Left lobe of liver (tissue), 2 donors: ENCODE measurements at regions not wholly inside any gene's neighbourhood (a gene's known extent, or its start where the extent isn't known, plus 50 kb on each side); places are given as distances from the start of the nearest gene placed in this dataset.
"Not testable (repeated sequence)": the region's sequence is repeated elsewhere in the genome, so short reads cannot be mapped to it uniquely, and the experiment has no call there.

Experiments
- ATAC-seq: fragments of 200-7000 bp; cut with Tn5 transposase; one replicate; pipeline ENCODE4 v1.9.1; 2020; ENCODE audit warnings: mild to moderate bottlenecking, moderate library complexity
- DNase-seq: peaks from one replicate; pipeline ENCODE4 v3.0.0-alpha.2; 2020; ENCODE audit warnings: low spot score
- donor health status: DM: no; HTN: no; CAD: no; lungs with moderate emphysema.
- donor health status: DM: no; HTN: yes; CAD: no.

DNA sequence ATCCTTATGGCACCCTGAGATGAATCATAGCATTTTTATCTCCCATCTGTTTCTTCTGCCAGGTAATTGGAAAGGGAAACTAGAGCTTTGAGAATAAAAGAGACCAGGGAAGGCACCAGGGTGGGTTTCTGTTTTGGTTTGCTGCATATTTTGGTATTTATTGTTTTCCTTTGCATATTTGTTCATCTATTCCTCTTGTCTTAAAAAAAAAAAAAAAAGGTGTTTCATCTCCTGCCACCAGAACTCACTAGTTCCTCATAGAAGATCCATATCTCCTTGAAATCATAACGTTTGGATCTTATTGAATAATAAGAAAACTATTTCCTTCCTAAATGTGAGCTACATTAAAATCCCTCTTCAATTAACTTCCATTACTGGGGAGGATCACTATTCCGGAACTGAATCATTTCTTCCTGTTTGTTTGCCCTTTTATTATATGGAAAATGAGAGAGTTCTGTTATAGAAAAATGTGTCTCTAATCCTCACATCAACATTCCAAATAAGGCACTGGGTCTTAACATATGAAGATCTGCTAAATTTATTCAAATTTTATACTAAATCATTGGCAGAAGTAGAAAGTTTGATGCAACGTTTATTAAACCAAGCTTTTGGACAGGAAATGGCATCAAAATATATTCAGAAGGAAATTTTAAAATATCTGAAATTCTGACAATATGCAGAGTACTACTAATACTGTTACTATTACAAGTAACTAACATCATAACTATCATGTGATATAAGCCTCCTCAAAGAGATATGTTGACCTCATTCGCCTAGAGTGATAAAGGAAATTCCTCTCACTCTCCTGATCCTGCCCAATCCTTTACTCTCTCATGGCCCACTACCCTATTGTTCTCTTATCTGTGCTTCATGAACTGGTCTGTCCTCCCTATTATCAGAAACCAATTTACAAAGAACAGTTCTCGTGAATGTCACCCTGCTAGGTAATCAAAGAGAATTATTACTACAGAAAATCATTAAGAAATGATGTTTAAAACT is 229.4 kb upstream of the RSPO3 start:
- ATAC-seq (no peak), DNase-seq (no peak)

DNA sequence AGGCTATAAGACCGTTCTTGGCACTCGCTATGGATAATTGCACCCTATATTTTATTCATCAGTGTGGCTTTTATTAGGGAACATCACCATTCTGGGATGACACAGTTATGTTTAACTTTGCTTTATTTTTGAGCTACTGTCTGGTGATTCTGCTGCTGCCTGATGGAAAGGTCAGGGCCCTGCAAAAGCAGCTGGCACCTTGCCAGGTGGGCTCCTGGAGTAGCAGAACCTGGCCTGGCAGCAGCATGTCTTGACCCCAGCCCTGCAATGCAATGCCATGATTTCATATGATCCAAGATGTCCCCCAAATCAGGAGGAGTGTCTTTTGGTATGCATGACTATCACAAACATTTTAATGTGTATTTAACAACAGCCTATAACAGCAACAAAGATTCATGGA is 228.4 kb upstream of the RSPO3 start:
- DNase-seq (no peak), ATAC-seq (no peak)

DNA sequence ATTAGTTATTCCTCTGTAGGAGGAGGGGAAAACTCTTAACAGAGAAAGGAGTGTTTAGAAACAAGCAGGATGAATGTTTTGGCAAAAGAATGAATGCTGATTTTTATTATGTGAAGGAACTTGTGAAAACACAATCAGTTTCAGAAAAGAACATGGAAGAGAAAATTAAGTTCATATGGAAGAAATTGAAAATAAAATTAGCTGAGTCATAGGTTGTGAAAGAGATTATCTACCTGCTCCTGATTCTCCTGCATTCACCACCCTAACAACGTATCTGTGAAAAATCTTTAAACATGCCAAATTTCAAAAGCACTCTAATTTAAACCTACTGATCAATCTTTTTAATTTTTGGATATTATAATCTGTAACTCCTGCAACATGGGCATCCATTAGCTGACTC is 227.3 kb upstream of the RSPO3 start:
- no peak for DNase-seq
- ATAC-seq, result no peak

DNA sequence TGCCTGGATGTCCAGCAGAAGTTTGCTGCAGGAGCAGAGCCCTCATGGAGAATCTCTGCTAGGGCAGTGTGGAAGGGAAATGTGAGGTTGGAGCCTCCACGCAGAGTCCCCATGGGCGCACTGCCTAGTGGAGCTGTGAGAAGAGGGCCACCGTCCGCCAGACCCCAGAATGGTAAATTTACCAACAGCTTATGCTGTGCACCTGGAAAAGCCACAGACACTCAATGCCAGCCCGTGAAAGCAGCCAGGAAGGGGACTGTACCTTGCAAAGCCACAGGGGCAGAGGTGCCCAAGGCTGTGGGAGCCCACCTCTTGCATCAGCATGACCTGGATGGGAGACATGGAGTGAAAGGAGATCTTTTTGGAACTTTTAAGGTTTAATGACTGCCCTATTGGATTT is 225.6 kb upstream of the RSPO3 start:
- DNase-seq, ATAC-seq: not testable (repeated sequence)

DNA sequence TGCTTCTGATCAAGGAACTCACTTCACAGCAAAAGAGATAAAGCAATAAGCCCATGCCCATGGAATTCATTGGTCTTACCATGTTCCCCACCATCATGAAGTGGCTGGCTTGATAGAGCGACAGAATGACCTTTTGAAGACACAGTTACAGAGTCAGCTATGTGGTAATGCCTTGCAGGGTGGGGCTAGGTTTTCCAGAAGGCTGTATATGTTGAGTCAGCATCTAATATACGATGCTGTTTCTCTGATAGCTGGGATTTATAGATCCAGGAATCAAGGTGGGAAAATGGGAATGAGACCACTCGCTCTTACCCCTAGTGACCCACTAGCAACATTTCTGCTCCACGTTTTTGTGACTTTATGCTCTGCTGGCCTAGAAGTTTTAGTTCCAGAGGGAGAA is 220.7 kb upstream of the RSPO3 start:
- DNase-seq (no peak), ATAC-seq (no peak)

DNA sequence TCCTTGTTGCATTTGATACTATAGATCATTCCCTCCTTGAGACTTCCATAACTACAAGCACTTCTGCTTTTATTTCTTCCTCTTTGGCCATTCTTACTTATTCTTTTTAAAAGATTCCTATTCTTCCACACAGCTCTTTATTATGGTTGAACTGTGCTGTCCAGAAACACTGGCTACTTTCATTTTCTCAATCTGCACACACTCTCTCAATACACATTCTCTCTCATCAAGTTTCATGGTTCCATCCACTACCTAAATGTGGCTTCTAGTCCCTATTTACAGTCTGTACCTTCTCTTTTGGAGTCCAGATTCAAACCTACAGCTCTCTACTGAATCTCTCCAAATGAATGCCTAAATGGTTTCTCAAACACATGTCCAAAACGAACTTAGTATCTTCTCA is 214.3 kb upstream of the RSPO3 start:
- ATAC-seq (no peak), DNase-seq (no peak)

DNA sequence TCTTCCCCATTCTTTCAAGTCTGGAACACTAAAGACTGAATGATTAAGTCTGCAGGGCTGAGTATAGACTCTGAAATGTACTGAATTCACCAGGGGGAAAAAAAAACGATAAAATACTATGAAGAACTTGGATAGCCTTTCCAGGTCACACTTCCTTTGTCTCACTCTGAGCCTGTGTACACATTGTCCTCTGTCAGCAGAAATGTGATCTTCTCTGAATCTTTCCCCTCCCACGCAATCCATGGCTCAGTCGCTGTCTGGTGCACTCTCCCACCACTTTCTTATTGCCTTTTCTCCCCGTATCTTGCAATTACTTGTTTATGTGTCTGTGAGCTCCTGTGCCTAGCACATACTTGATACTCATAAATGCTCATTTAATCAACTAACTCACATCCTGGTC is 212.6 kb upstream of the RSPO3 start:
- DNase-seq (no peak), ATAC-seq (no peak)

DNA sequence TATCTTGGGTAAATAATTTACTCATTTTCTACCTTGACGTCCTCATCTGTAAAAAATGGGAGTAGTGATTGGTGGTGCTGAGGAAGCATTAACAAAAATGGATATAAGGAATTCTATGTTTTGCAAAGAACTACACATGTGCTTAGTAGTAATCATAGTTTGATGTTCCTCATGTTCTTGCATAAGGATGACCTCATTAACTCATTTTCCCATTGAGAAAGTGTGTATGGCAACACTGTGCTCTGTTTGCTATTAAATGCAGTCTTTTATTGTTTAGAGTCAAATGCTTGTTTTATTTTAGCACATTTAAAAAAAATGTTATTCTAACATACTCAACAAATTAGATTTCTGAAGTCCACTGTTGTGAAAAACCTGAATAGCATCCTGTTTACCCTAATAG is 211.2 kb upstream of the RSPO3 start:
- ATAC-seq (no peak), DNase-seq (no peak)

DNA sequence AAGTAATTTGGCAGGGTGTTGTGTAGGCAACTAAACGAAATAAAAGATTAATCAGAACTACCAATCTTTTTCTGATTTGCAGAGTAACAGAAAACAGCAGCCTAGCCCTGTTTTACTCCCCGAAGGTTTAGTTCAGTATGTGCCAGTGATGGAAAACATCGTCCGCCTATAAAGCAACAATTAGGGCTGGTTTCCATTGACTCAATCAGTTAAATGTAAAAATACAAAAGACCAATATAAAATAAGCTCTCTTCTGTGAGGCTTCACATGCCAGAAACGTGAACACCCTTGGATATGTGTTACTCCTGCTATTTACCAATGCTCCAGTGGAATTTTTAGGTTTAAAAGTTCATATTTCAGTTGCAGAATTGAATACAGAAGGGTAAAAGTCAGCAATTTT is 210.5 kb upstream of the RSPO3 start:
- DNase-seq, result no peak
- no peak for ATAC-seq

DNA sequence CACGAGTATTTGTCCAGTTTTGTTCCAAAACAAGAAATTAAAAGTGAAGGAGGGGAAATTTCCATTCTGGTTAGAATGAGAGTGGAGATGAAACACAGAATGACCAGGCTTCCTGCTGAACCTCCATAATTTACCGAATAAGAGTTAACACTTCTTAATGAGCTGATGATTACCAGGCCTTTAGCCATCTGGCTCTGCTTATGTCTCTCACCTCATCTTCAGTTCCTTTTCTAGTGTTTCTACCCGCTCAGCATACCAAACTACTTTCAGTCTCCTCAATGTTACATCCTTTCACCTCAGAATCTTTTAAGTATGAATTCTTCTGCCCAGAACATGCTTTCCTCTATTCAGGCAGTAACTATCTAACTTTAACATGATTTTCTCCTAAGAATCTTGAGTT is 209.0 kb upstream of the RSPO3 start:
- DNase-seq, result no peak
- no peak for ATAC-seq

DNA sequence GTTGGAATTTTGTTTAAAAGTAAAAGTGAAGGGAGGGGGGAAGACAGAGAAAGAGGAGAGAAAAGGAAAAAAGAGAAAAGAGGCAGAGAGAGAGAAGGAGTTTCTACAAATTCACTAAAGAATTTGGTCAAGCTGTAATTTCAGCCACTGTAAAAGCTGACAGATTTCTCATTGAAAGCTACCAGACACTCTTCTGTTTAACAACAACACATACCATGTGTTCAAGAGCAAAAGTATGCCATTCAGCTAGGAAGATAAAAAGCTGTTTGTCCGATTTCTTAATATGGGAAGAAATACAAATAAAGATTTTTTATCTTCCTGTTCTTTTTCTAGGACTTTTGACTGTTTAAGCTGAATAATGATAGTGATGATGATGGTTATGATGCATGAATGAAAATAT is 204.8 kb upstream of the RSPO3 start:
- ATAC-seq (no peak), DNase-seq (no peak)

DNA sequence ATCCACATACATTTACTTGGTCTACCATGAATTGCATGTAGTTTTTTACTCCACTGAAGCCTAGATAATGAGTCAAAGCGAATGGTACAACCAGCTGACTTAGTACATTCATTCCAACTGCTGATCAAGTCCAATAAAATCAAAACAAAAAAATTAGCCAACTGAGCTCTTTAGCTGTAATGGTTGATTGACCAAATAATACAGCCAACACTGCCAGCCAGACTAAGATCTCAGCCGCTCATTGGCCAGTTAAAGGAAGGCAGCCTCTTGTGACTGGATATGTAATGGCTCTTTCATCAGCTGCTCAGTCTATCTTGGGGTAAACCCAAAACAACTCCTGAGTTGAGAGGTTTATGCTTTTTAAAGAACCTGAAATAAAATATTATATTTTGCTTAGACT is 204.3 kb upstream of the RSPO3 start:
- DNase-seq, result no peak
- no peak for ATAC-seq

DNA sequence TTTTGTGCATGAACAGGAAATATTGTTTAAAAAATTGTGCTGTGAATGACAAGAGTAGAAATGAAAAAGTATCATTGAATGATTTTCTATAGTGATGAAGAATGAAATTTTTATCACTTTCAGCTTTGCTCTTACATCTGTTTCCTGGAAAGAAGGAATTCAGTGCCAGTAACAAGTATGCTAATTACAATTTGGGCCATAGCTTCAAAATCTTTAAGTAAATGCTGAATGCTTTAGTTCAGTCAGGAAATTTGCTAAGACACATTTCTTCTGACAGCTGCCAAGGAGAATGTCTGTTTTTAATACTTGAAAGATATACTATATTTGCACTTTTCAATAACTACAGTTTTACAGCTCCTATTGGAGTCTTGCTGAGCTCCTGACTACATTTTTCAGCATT is 203.7 kb upstream of the RSPO3 start:
- ATAC-seq (no peak), DNase-seq (no peak)

DNA sequence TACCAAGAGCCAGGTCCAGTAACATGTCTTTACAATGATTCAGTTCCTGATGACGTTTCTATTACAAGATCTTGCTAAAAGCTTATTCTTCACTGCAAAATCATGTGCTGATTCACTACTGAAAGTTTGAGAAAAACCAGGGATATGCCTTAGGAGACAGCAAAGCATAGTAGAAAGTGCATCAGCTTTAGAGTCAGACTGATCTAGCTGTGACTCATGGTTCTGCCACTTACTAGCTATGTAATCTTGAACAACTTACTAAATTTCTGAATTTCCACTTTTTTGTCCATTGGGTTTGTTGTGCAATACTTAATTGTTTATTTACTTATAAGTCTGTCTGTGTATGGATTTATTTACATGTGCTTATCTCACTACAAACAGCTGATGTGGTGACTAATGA is 198.5 kb upstream of the RSPO3 start:
- no peak for DNase-seq
- ATAC-seq, result no peak

DNA sequence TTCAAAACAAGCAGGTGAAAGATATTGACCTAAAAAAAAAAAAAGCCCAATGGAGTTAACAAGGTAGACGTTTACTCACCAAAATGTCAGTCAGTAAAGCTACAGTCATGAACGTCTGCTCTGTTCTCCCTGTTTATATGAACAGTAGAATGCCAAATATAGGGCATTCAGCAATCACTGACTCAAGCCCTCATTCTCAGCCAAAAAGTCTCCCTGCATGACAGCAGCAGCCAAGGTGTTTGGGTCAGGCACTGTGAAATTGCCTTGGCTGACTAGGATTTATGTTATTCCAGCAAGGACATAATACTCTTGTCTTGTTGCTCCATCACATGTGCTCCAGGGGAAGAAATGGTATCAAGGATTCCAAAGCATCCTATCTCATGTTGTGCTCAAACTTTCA is 194.7 kb upstream of the RSPO3 start:
- ATAC-seq (no peak), DNase-seq (no peak)

DNA sequence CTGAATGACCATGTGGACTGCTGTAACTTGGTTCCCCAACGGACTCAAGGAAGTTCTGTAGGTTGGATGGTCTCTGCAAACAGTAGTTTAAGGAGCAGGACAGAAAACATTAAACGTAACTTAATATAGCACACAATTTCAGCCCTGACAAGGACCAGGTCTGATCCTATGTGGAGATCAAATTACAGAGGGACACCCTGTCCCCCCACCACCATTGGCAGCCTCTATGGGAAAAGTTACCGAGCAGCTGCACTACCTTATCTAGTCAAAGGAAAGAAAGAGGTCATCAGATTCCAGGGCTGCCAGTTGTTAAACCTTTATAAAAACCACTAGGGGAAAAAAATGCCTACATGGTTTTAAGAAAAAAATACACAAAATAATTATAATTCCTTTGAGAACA is 191.5 kb upstream of the RSPO3 start:
- DNase-seq, result no peak
- no peak for ATAC-seq

DNA sequence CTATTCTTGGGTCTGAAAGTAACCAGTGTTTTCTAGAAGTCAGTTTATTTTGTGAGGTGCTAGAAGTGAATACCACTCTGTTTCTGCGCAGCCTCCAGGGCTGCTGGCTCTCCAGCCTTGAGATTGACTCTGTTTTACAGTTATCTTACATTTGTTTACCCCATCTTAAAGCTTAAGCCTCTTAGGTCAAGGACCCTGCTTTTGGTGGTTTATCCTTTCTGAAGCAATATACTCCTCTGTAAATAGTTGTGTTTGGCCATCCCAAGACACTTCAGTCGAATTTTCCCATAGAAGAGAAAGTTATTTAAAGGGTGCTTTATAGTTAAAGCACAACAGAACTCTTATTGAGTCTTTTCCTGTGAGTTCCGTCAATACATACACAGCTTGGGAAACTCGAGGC is 190.6 kb upstream of the RSPO3 start:
- ATAC-seq, result no peak
- no peak for DNase-seq

DNA sequence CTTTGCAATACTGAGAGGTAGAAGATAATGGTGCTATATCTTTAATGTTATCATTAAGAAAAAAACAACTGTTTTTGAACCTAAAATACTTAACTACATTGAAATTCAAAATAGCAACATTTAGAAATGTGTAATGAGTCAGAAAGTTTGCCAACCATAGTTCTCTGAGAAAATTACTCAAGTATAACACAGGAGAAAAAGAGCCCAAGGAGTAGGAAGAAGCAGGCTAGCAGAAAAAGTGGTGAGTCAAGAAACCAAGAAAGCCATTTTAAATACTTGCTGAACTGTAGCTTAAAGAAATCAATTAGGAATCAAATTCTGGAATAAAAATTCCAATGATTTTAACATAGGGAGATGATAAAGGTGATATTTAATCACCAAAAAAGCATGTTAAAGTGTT is 181.0 kb upstream of the RSPO3 start:
- ATAC-seq (no peak), DNase-seq (no peak)

DNA sequence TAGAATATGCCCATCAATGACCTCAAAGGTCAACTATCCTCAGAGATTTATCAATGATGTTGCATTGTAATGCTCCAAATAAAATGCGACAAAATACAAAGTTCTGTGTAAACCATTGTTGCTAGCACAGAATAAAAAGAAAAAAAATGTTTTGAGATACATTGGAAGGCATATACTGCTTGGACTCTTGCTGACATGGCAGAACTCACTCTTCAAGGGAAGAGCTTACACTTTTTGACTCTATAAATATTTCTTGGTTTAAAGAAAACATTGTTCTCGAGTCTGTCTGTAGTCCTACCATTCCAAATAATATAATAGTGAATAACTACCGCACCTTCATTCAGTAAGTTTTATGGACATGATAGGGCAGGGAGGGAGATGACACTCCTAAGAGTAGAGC is 178.7 kb upstream of the RSPO3 start:
- no peak for ATAC-seq

DNA sequence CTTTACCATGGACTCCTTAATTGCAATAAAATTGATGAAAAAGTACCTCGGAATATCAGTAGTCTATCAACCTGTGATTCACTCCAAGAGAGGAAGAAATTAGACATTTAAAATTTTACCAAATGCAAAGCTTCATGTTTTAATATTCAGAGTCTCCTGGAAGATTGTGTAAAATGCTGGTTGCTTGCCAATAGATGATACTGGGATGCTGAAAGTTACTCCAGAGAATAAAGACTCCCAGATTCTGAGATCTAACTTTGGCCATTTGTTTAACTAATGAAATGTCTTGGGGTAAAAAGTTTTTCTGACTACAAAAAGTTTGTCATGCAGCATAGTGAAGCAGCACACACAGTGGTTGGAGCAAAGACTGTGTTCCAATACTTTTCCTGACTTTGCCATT is 176.7 kb upstream of the RSPO3 start:
- no peak for DNase-seq
- ATAC-seq, result no peak

More for the DNA sequence above, 178.7 kb upstream of the RSPO3 start:
- no peak for DNase-seq

DNA sequence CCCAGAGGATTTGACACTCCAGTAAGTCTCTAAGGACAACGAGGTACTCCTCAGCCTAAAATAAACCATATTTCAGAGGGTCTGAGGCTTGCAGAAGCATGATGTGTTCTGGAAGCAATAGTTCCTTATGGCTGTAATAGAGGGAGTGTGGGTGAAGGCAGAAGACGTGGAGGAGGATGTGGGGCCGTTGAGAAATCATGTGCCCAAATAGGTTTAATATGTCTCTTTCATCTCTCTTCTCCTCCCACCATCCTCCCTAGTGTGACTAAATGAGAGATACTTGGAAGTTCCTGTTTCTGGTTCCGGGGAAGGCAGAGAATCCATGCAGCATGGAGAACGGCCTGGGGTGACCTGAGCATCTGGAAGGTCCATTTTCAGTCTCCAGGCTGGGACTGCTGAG is 174.0 kb upstream of the RSPO3 start:
- ATAC-seq, result no peak
- DNase-seq, result no peak

DNA sequence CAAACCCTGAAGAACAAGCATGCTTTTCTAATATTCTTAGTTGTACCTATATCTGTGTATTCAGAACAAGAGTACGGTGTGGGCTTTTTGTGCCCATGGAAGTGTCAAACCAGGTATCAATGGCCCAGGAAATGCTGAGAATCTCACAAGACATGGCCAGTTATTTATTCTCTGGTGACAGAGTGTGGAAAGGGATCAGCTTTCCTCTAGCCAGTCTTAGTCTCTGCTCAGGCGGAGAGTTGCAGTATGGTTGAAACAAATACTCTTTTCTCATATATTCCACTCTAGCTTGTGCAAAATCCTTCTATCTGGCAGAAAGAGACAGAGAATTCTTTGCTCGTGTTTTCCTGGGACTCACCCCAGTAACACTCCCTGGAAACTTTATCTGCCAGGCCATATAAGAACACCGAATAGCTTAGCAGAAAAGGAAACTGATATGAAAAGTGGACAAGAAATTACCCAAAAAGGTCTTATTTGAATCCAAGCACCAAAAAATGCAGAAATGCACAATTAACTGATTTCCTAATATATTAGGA is 173.3 kb upstream of the RSPO3 start:
- no peak for DNase-seq
- no peak for ATAC-seq
